SK-N-SH (cell line): ENCODE measurements at regions not wholly inside any gene's neighbourhood (a gene's known extent, or its start where the extent isn't known, plus 50 kb on each side); places are given as distances from the start of the nearest gene placed in this dataset.

Experiments
- CTCF ChIA-PET: fragments of 300-600, 350-600 bp; formaldehyde crosslinking; extraction: SDS; loops from one replicate; lab custom pipeline; 2021; lab: Yijun Ruan, JAX
- POLR2A ChIA-PET: fragments of 350-600 bp; sonication (Branson Sonifier 250); formaldehyde crosslinking; extraction: SDS; loops from one replicate; lab custom pipeline; 2020; ENCODE audit warnings: antibody characterized with exemption, inconsistent platforms; lab: Yijun Ruan, JAX
- DNase-seq: peaks from one replicate; pipeline ENCODE4 v3.0.0; 2012
- H2AFZ ChIP-seq: fragments of 200-600 bp; sonication (generic); 2 replicates; pipeline ENCODE4 v1.8.1; 2016; ENCODE audit warnings: antibody characterized with exemption, mild to moderate bottlenecking, low read depth
- H3F3A ChIP-seq: fragments of 200-600 bp; sonication (generic); replicated peaks from 2 replicates; pipeline ENCODE3; 2016; ENCODE audit warnings: antibody characterized with exemption, mild to moderate bottlenecking; ENCODE audit not compliant: insufficient read depth
- H3K27ac ChIP-seq, 2 experiments: fragments of 200-500 bp in 1 of 2; fragments of 200-600 bp in 1 of 2; sonication (Bioruptor generic) in 1 of 2; sonication (generic), shearing (Covaris generic) in 1 of 2; 2 replicates each; pipeline versions ENCODE4 v1.5.1 to v1.6.1; 2014 to 2016; ENCODE audit warnings: low read depth in 2 of 2, inconsistent platforms in 1 of 2, low read length in 1 of 2, mild to moderate bottlenecking in 1 of 2, mixed read lengths in 1 of 2
- H3K27me3 ChIP-seq: fragments of 200-600 bp; sonication (generic), shearing (Covaris generic); 2 replicates; pipeline ENCODE4 v1.6.1; 2016; ENCODE audit warnings: mixed run types; ENCODE audit not compliant: insufficient read depth
- H3K36me3 ChIP-seq, 2 experiments: fragments of 200-500 bp in 1 of 2; fragments of 200-600 bp in 1 of 2; sonication (Bioruptor generic) in 1 of 2; sonication (generic) in 1 of 2; replicated peaks in 1 of 2; 2 replicates each; pipeline versions ENCODE3 to v1.5.1; 2014 to 2016; ENCODE audit warnings: low read length in 1 of 2, mild to moderate bottlenecking in 1 of 2; ENCODE audit not compliant: insufficient read depth in 2 of 2, control insufficient read depth in 1 of 2
- H3K4me1 ChIP-seq, 2 experiments: fragments of 200-500 bp in 1 of 2; fragments of 200-600 bp in 1 of 2; sonication (Bioruptor generic) in 1 of 2; sonication (generic), shearing (Covaris generic) in 1 of 2; 2 replicates each; pipeline versions ENCODE4 v1.5.1 to v1.6.1; 2014 to 2016; ENCODE audit warnings: low read depth in 1 of 2, low read length in 1 of 2, mixed run types in 1 of 2; ENCODE audit not compliant: insufficient read depth in 2 of 2, control insufficient read depth in 1 of 2
- H3K4me2 ChIP-seq: fragments of 200-600 bp; sonication (generic), shearing (Covaris generic); 2 replicates; pipeline ENCODE4 v1.6.1; 2017; ENCODE audit warnings: mixed run types
- H3K4me3 ChIP-seq, 2 experiments: fragments of 200-500 bp in 1 of 2; fragments of 200-600 bp in 1 of 2; sonication (Bioruptor generic) in 1 of 2; sonication (generic), shearing (Covaris generic) in 1 of 2; 2 replicates each; pipeline versions ENCODE4 v1.5.1 to v1.8.1; 2014 to 2016; ENCODE audit warnings: low read depth in 2 of 2, inconsistent platforms in 1 of 2, low read length in 1 of 2, mild to moderate bottlenecking in 1 of 2, mixed read lengths in 1 of 2, moderate library complexity in 1 of 2
- H3K79me2 ChIP-seq: fragments of 200-600 bp; sonication (generic); 2 replicates; pipeline ENCODE4 v1.8.1; 2017; ENCODE audit warnings: mild to moderate bottlenecking; ENCODE audit not compliant: insufficient read depth
- H3K9ac ChIP-seq: fragments of 200-600 bp; sonication (generic); 2 replicates; pipeline ENCODE4 v1.6.1; 2017; ENCODE audit warnings: mixed run types
- H3K9me2 ChIP-seq: fragments of 200-600 bp; sonication (generic); 2 replicates; pipeline ENCODE4 v1.6.1; 2017; ENCODE audit warnings: mixed run types
- H3K9me3 ChIP-seq: fragments of 200-600 bp; sonication (generic); 2 replicates; pipeline ENCODE4 v1.6.1; 2017; ENCODE audit warnings: mixed run types, mild to moderate bottlenecking, moderate library complexity
- H4K20me1 ChIP-seq: fragments of 200-600 bp; sonication (generic); 2 replicates; pipeline ENCODE4 v1.6.1; 2017; ENCODE audit warnings: mild to moderate bottlenecking, mixed run types; ENCODE audit not compliant: insufficient read depth
- EP300 ChIP-seq, 2 experiments: IDR thresholded peaks; 2 replicates each; pipeline versions ENCODE4 v1.4.0 to v1.6.1; 2012; ENCODE audit warnings: borderline replicate concordance in 1 of 2, low read depth in 1 of 2, low read length in 1 of 2
- EZH2phosphoT487 ChIP-seq: fragments of 200-600 bp; sonication (generic); IDR thresholded peaks from 2 replicates; pipeline ENCODE4 v1.6.1; 2017; ENCODE audit warnings: low read depth, mixed run types, mild to moderate bottlenecking, antibody characterized with exemption, moderate library complexity, borderline replicate concordance
- FOSL2 ChIP-seq: IDR thresholded peaks from 2 replicates; pipeline ENCODE4 v1.4.0; 2012; ENCODE audit warnings: low read depth, mild to moderate bottlenecking, moderate library complexity, borderline replicate concordance
- GABPA ChIP-seq: IDR thresholded peaks from 2 replicates; pipeline ENCODE4 v1.4.0; 2012; ENCODE audit warnings: low read depth, mild to moderate bottlenecking
- MAX ChIP-seq: IDR thresholded peaks from 2 replicates; pipeline ENCODE4 v1.4.0; 2012; ENCODE audit warnings: low read depth
- MEF2A ChIP-seq: IDR thresholded peaks from 2 replicates; pipeline ENCODE4 v1.4.0; 2012; ENCODE audit warnings: low read depth, borderline replicate concordance
- NRF1 ChIP-seq: IDR thresholded peaks from 2 replicates; pipeline ENCODE4 v1.6.1; 2012; ENCODE audit warnings: low read depth, mild to moderate bottlenecking, low read length
- PBX3 ChIP-seq: IDR thresholded peaks from 2 replicates; pipeline ENCODE4; 2012
- POLR2AphosphoS5 ChIP-seq: IDR thresholded peaks from 2 replicates; pipeline ENCODE4 v1.6.1; 2012; ENCODE audit warnings: low read depth, low read length
- RAD21 ChIP-seq: IDR thresholded peaks from 2 replicates; pipeline ENCODE4 v1.6.1; 2012; ENCODE audit warnings: mild to moderate bottlenecking, low read length
- RCOR1 ChIP-seq: fragments of 150-350 bp; IDR thresholded peaks from 2 replicates; pipeline ENCODE4 v1.6.1; 2017; ENCODE audit warnings: antibody characterized with exemption, low read length
- SMC3 ChIP-seq: IDR thresholded peaks from 2 replicates; pipeline ENCODE4 v1.6.1; 2012; ENCODE audit warnings: low read depth, low read length, improper control_type of control experiment
- USF2 ChIP-seq: fragments of 150-350 bp; IDR thresholded peaks from 2 replicates; pipeline ENCODE4 v1.6.1; 2017; ENCODE audit warnings: antibody characterized with exemption, low read length, low read depth, borderline replicate concordance
- WGBS: methylation state at CpG from one replicate; pipeline ENCODE4 v1.1.6; 2017; ENCODE audit warnings: low lambda C conversion rate; 5-methylcytosine and 5-hydroxymethylcytosine counted together
- TF ChIP-seq, protein P1 (sequence below): IDR thresholded peaks from 2 replicates; pipeline ENCODE4 v1.4.0; 2012; ENCODE audit warnings: low read depth, borderline replicate concordance
- TF ChIP-seq, protein P2 (sequence below): IDR thresholded peaks from 2 replicates; pipeline ENCODE4 v1.6.1; 2012; ENCODE audit warnings: mild to moderate bottlenecking, low read depth, low read length, moderate library complexity

DNA sequence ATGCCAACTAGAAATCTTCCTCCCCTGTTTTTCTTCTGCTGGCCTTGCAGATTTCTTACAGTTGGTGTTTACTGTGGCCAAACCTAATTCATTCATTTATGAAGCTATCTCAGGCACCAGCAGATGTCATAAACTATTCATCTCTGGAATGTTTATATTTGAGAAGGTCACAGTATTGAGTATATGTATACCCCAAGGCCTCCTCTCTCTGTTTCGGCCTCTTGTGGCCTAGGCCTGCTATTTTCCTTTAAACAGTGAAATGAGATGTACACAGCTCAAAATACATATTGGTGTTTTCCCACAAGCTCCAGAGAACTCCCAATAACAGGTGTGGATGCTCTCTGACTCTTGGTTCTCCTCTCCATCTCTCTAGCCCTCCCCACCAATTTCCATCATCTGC is 520.7 kb upstream of the CAMK1G start:
- H3K4me2 ChIP-seq, result no peak overlapping the region
- no peak overlapping the region for H3K4me3 ChIP-seq
- H3K36me3 ChIP-seq, result no peaks in the 10 kb centered on the region
- no peaks in the 10 kb centered on the region for H3K9me3 ChIP-seq
- TF ChIP-seq, protein P1, sequence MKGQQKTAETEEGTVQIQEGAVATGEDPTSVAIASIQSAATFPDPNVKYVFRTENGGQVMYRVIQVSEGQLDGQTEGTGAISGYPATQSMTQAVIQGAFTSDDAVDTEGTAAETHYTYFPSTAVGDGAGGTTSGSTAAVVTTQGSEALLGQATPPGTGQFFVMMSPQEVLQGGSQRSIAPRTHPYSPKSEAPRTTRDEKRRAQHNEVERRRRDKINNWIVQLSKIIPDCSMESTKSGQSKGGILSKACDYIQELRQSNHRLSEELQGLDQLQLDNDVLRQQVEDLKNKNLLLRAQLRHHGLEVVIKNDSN, result no peak
- TF ChIP-seq PBX3, result no peak
- no peak for TF ChIP-seq RAD21
- no peak for TF ChIP-seq SMC3
- TF ChIP-seq EP300 (IDR thresholded peaks at IDR 0.05; ENCODE audit: borderline replicate concordance in 1 of 2, low read depth in 1 of 2, low read length in 1 of 2), result no peak
- no peak for TF ChIP-seq POLR2AphosphoS5
- no peak for TF ChIP-seq EZH2phosphoT487
- no peak for TF ChIP-seq FOSL2
- no peak for TF ChIP-seq MEF2A
- no peak for TF ChIP-seq GABPA
- TF ChIP-seq USF2, result no peak
- TF ChIP-seq, protein P2, sequence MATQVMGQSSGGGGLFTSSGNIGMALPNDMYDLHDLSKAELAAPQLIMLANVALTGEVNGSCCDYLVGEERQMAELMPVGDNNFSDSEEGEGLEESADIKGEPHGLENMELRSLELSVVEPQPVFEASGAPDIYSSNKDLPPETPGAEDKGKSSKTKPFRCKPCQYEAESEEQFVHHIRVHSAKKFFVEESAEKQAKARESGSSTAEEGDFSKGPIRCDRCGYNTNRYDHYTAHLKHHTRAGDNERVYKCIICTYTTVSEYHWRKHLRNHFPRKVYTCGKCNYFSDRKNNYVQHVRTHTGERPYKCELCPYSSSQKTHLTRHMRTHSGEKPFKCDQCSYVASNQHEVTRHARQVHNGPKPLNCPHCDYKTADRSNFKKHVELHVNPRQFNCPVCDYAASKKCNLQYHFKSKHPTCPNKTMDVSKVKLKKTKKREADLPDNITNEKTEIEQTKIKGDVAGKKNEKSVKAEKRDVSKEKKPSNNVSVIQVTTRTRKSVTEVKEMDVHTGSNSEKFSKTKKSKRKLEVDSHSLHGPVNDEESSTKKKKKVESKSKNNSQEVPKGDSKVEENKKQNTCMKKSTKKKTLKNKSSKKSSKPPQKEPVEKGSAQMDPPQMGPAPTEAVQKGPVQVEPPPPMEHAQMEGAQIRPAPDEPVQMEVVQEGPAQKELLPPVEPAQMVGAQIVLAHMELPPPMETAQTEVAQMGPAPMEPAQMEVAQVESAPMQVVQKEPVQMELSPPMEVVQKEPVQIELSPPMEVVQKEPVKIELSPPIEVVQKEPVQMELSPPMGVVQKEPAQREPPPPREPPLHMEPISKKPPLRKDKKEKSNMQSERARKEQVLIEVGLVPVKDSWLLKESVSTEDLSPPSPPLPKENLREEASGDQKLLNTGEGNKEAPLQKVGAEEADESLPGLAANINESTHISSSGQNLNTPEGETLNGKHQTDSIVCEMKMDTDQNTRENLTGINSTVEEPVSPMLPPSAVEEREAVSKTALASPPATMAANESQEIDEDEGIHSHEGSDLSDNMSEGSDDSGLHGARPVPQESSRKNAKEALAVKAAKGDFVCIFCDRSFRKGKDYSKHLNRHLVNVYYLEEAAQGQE, result no peak
- TF ChIP-seq RCOR1, result no peak
- TF ChIP-seq MAX, result no peak
- TF ChIP-seq NRF1, result no peak
- TF ChIP-seq, all 33 proteins: peak for 0
- Histone ChIP-seq H4K20me1 (no peaks in the 10 kb centered on the region), H3K9ac (no peak overlapping the region), H3K27ac (peak overlapping the region in 1 of 2 experiments; percentile 78; a peak in 2 of 4 replicates), H3K27me3 (no peaks in the 10 kb centered on the region), H3K79me2 (no peaks in the 10 kb centered on the region), H3K4me1 (peaks cover 0 to 36% of the 10 kb centered on the region in 2 experiments; a peak in 2 of 4 replicates), H2AFZ (no peak overlapping the region), H3F3A (no peaks in the 10 kb centered on the region), H3K9me2 (no peaks in the 10 kb centered on the region)
- DNase-seq, result no peak
- POLR2A ChIA-PET, result no interaction called here
- 75% methylated on average over 1 of the region's 1 CpG for WGBS
- CTCF ChIA-PET, result interaction anchor here (0.5 to 1.2 kb wide), 3 partner anchors 15 to 895 kb away, joined by 3 to 4 read pairs (median 3); no protein-coding TSS in a partner anchor
